ACC112 (cell line): ENCODE measurements at regions not wholly inside any gene's neighbourhood (a gene's known extent, or its start where the extent isn't known, plus 50 kb on each side); places are given as distances from the start of the nearest gene placed in this dataset.

Experiments
- H2AFZ ChIP-seq: fragments of 200-600 bp; sonication (generic); one replicate; pipeline ENCODE4 v1.6.0; 2017; ENCODE audit warnings: antibody characterized with exemption, low read length; ENCODE audit not compliant: unreplicated experiment
- H3K27ac ChIP-seq: fragments of 200-600 bp; sonication (generic); 2 replicates; pipeline ENCODE4 v1.5.1; 2014; ENCODE audit warnings: low read depth, mild to moderate bottlenecking, antibody characterized with exemption, low read length, moderate library complexity
- H3K27me3 ChIP-seq: fragments of 200-600 bp; sonication (generic); 2 replicates; pipeline ENCODE4 v1.6.1; 2014; ENCODE audit warnings: mild to moderate bottlenecking, antibody characterized with exemption, low read length, moderate library complexity, mixed read lengths; ENCODE audit not compliant: insufficient read depth
- H3K36me3 ChIP-seq: fragments of 200-600 bp; sonication (generic); 2 replicates; pipeline ENCODE4 v1.6.1; 2016; ENCODE audit warnings: mild to moderate bottlenecking, antibody characterized with exemption, low read length, moderate library complexity, mixed read lengths; ENCODE audit not compliant: insufficient read depth
- H3K4me1 ChIP-seq: fragments of 200-600 bp; sonication (generic); one replicate; pipeline ENCODE4 v1.6.1; 2016; ENCODE audit warnings: low read length, mixed read lengths; ENCODE audit not compliant: insufficient read depth, unreplicated experiment, control insufficient read depth
- H3K4me3 ChIP-seq: fragments of 200-600 bp; sonication (generic); 2 replicates; pipeline ENCODE4 v1.5.1; 2014; ENCODE audit warnings: mild to moderate bottlenecking, low read depth, low read length
- H3K79me2 ChIP-seq: fragments of 200-600 bp; sonication (generic); one replicate; pipeline ENCODE4 v1.6.0; 2016; ENCODE audit warnings: low read length; ENCODE audit not compliant: control insufficient read depth, unreplicated experiment, insufficient read depth

- Histone ChIP-seq H3K4me1 (no peaks in the 10 kb centered on the region), H3K36me3 (no peaks in the 10 kb centered on the region), H3K4me3 (no peak overlapping the region), H3K27me3 (no peaks in the 10 kb centered on the region), H3K79me2 (no peaks in the 10 kb centered on the region), H2AFZ (no peak overlapping the region), H3K27ac (no peak overlapping the region)
Observed at GRCh38 chr11:134786636-134787035, 374.6 kb upstream of the B3GAT1 start.

GRCh38 chr11:134785660-134786284 is 373.7 kb upstream of the B3GAT1 start:
- Histone ChIP-seq H3K4me1 (no peaks in the 10 kb centered on the region), H3K79me2 (no peaks in the 10 kb centered on the region), H2AFZ (no peak overlapping the region), H3K4me3 (no peak overlapping the region), H3K27ac (no peak overlapping the region), H3K36me3 (no peaks in the 10 kb centered on the region), H3K27me3 (no peaks in the 10 kb centered on the region)

- Histone ChIP-seq H3K4me1 (no peaks in the 10 kb centered on the region), H3K27me3 (no peaks in the 10 kb centered on the region), H2AFZ (no peak overlapping the region), H3K27ac (no peak overlapping the region), H3K36me3 (no peaks in the 10 kb centered on the region), H3K79me2 (no peaks in the 10 kb centered on the region), H3K4me3 (no peak overlapping the region)
Observed at GRCh38 chr11:134785059-134785458, 373.0 kb upstream of the B3GAT1 start.

GRCh38 chr11:134784568-134784967 is 372.5 kb upstream of the B3GAT1 start:
- Histone ChIP-seq H2AFZ (no peak overlapping the region), H3K27ac (no peak overlapping the region), H3K4me1 (no peaks in the 10 kb centered on the region), H3K27me3 (no peaks in the 10 kb centered on the region), H3K79me2 (no peaks in the 10 kb centered on the region), H3K4me3 (no peak overlapping the region), H3K36me3 (no peaks in the 10 kb centered on the region)

GRCh38 chr11:134784046-134784445 is 372.0 kb upstream of the B3GAT1 start:
- Histone ChIP-seq H3K79me2 (no peaks in the 10 kb centered on the region), H3K4me3 (no peak overlapping the region), H3K27me3 (no peaks in the 10 kb centered on the region), H3K4me1 (no peaks in the 10 kb centered on the region), H3K27ac (no peak overlapping the region), H2AFZ (no peak overlapping the region), H3K36me3 (no peaks in the 10 kb centered on the region)

GRCh38 chr11:134783234-134783633 is 371.2 kb upstream of the B3GAT1 start:
- Histone ChIP-seq H3K79me2 (no peaks in the 10 kb centered on the region), H2AFZ (no peak overlapping the region), H3K4me3 (no peak overlapping the region), H3K36me3 (no peaks in the 10 kb centered on the region), H3K4me1 (no peaks in the 10 kb centered on the region), H3K27ac (no peak overlapping the region), H3K27me3 (no peaks in the 10 kb centered on the region)

- Histone ChIP-seq H3K27ac (no peak overlapping the region), H3K79me2 (no peaks in the 10 kb centered on the region), H3K27me3 (no peaks in the 10 kb centered on the region), H3K4me3 (no peak overlapping the region), H2AFZ (no peak overlapping the region), H3K4me1 (no peaks in the 10 kb centered on the region), H3K36me3 (no peaks in the 10 kb centered on the region)
Observed at GRCh38 chr11:134781380-134781866, 369.4 kb upstream of the B3GAT1 start.

GRCh38 chr11:134780486-134781147 is 368.6 kb upstream of the B3GAT1 start:
- H2AFZ ChIP-seq = no peak overlapping the region
- no peak overlapping the region for H3K4me3 ChIP-seq
- no peaks in the 10 kb centered on the region for H3K4me1 ChIP-seq
- H3K27ac ChIP-seq = no peak overlapping the region
- H3K27me3 ChIP-seq = no peaks in the 10 kb centered on the region
- no peaks in the 10 kb centered on the region for H3K36me3 ChIP-seq
- H3K79me2 ChIP-seq = no peaks in the 10 kb centered on the region

- Histone ChIP-seq H3K27me3 (no peaks in the 10 kb centered on the region), H3K4me1 (no peaks in the 10 kb centered on the region), H3K79me2 (no peaks in the 10 kb centered on the region), H3K36me3 (no peaks in the 10 kb centered on the region), H3K27ac (no peak overlapping the region), H3K4me3 (no peak overlapping the region), H2AFZ (no peak overlapping the region)
Observed at GRCh38 chr11:134779179-134779578, 367.1 kb upstream of the B3GAT1 start.

- Histone ChIP-seq H3K36me3 (no peaks in the 10 kb centered on the region), H3K79me2 (no peaks in the 10 kb centered on the region), H3K4me1 (no peaks in the 10 kb centered on the region), H2AFZ (no peak overlapping the region), H3K27ac (no peak overlapping the region), H3K4me3 (no peak overlapping the region), H3K27me3 (no peaks in the 10 kb centered on the region)
Observed at GRCh38 chr11:134768463-134768862, 356.4 kb upstream of the B3GAT1 start.

- Histone ChIP-seq H3K79me2 (no peaks in the 10 kb centered on the region), H2AFZ (no peak overlapping the region), H3K27me3 (no peaks in the 10 kb centered on the region), H3K4me3 (no peak overlapping the region), H3K4me1 (no peaks in the 10 kb centered on the region), H3K27ac (no peak overlapping the region), H3K36me3 (no peaks in the 10 kb centered on the region)
Observed at GRCh38 chr11:134765565-134765964, 353.5 kb upstream of the B3GAT1 start.
